OCI-LY1 (cell line): ENCODE measurements at regions not wholly inside any gene's neighbourhood (a gene's known extent, or its start where the extent isn't known, plus 50 kb on each side); places are given as distances from the start of the nearest gene placed in this dataset.

Source experiments
- EZH2 ChIP-seq: fragments of 200-600 bp; sonication (generic), shearing (Covaris generic); IDR thresholded peaks from 2 replicates; pipeline ENCODE4 v1.8.0; 2017; ENCODE audit warnings: borderline replicate concordance, mixed run types, mild to moderate bottlenecking, antibody characterized with exemption, low read length, moderate library complexity, mixed read lengths
- TF ChIP-seq, protein P1 (sequence below): fragments of 200-600 bp; sonication (generic), shearing (Covaris generic); IDR thresholded peaks from 2 replicates; pipeline ENCODE4 v1.5.1; 2017; ENCODE audit warnings: mild to moderate bottlenecking, antibody characterized with exemption, low read length, moderate library complexity, mixed read lengths

DNA sequence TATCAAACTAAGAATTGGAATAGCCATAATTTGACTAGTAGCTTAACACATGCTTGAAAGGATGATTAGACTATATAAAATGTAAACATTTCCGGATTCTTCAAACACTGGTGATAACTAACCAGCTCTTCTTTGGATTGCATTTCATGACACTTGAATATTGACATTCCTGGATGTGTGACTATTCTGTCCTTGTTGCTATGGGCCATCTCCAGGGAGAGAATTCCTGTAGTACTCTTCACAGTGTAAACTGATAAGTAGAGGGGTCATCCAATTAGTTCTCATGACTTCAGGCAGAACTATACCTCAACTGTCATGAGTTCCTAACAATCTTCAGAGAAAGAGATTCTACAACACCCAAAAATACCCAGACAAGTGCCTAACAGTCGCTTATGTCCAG is 1026.7 kb upstream of the TENM3 start:
- TF ChIP-seq, protein P1, sequence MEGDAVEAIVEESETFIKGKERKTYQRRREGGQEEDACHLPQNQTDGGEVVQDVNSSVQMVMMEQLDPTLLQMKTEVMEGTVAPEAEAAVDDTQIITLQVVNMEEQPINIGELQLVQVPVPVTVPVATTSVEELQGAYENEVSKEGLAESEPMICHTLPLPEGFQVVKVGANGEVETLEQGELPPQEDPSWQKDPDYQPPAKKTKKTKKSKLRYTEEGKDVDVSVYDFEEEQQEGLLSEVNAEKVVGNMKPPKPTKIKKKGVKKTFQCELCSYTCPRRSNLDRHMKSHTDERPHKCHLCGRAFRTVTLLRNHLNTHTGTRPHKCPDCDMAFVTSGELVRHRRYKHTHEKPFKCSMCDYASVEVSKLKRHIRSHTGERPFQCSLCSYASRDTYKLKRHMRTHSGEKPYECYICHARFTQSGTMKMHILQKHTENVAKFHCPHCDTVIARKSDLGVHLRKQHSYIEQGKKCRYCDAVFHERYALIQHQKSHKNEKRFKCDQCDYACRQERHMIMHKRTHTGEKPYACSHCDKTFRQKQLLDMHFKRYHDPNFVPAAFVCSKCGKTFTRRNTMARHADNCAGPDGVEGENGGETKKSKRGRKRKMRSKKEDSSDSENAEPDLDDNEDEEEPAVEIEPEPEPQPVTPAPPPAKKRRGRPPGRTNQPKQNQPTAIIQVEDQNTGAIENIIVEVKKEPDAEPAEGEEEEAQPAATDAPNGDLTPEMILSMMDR, result no peak
- no peak for TF ChIP-seq EZH2
